Gastroesophageal sphincter (tissue), 4 donors: ENCODE measurements at regions not wholly inside any gene's neighbourhood (a gene's known extent, or its start where the extent isn't known, plus 50 kb on each side); places are given as distances from the start of the nearest gene placed in this dataset.

Experiments used
- ATAC-seq: fragments of 150-250 bp; one replicate; pipeline ENCODE4 v1.9.1; 2016; ENCODE audit warnings: mild to moderate bottlenecking, moderate library complexity
- H3K27ac ChIP-seq, 4 donors: fragments of 200-600 bp; sonication (generic) in 3 of 4; 1 replicate in 3 of 4; 2 replicates in 1 of 4; pipeline ENCODE4 v1.5.1; 2016 to 2019
- H3K27me3 ChIP-seq: fragments of 200-600 bp; sonication (generic); one replicate; pipeline ENCODE4 v1.5.1; 2019
- H3K36me3 ChIP-seq, 2 donors: fragments of 200-600 bp; sonication (generic); one replicate each; pipeline ENCODE4 v1.5.1; 2019; ENCODE audit warnings: control low read depth in 1 of 2
- H3K4me1 ChIP-seq, 3 donors: fragments of 200-600 bp; sonication (generic); 1 replicate in 2 of 3; 2 replicates in 1 of 3; pipeline ENCODE4 v1.5.1; 2016 to 2019; ENCODE audit warnings: control low read depth in 2 of 3
- H3K4me3 ChIP-seq, 2 donors: fragments of 200-600 bp; sonication (generic); one replicate each; pipeline ENCODE4 v1.5.1; 2019; ENCODE audit warnings: mild to moderate bottlenecking in 1 of 2, moderate library complexity in 1 of 2
- H3K9me3 ChIP-seq, 3 donors: fragments of 200-600 bp; sonication (generic); one replicate each; pipeline ENCODE4 v1.5.1; 2017 to 2019; ENCODE audit warnings: control low read depth in 2 of 3
- CTCF ChIP-seq, 4 experiments: fragments of 200-600 bp in 2 of 4; fragments of 450-650 bp in 2 of 4; sonication (generic) in 1 of 4; IDR thresholded peaks; one replicate each; pipeline ENCODE4 v1.5.1; 2017 to 2019; ENCODE audit warnings: antibody characterized with exemption in 4 of 4, mild to moderate bottlenecking in 2 of 4, moderate library complexity in 2 of 4
- EP300 ChIP-seq: sonication (generic); formaldehyde crosslinking; IDR thresholded peaks from one replicate; pipeline ENCODE4 v1.6.1; 2017; ENCODE audit warnings: antibody characterized with exemption, mild to moderate bottlenecking
- POLR2A ChIP-seq, 2 donors: fragments of 450-650 bp; IDR thresholded peaks; one replicate each; pipeline ENCODE4 v1.6.1; 2017; ENCODE audit warnings: antibody characterized with exemption in 2 of 2, mild to moderate bottlenecking in 2 of 2, moderate library complexity in 1 of 2
- POLR2AphosphoS5 ChIP-seq: sonication (generic); formaldehyde crosslinking; IDR thresholded peaks from one replicate; pipeline ENCODE4 v1.6.1; 2017; ENCODE audit warnings: antibody characterized with exemption
- WGBS, 2 donors: methylation state at CpG; one replicate each; pipeline ENCODE4 v1.1.5; 2018; ENCODE audit warnings: low coverage in 1 of 2; 5-methylcytosine and 5-hydroxymethylcytosine counted together

GRCh38 chr16:74064120-74064735 lies 232.4 kb upstream of the PSMD7 start:
- no peak for ATAC-seq
- Histone ChIP-seq H3K4me1 (no peaks in the 10 kb centered on the region), H3K9me3 (no peaks in the 10 kb centered on the region), H3K27me3 (peaks cover 7% of the 10 kb centered on the region), H3K27ac (no peak overlapping the region), H3K4me3 (no peak overlapping the region), H3K36me3 (no peaks in the 10 kb centered on the region)
- 35 to 45% methylated on average over 5 of the region's 5 CpGs for WGBS, 2 donors
- TF ChIP-seq POLR2A (IDR thresholded peaks at IDR 0.05) (no peak), EP300 (no peak), POLR2AphosphoS5 (no peak), CTCF (IDR thresholded peaks at IDR 0.05) (peak in 2 of 4 experiments; percentile 19 to 30)

- Histone ChIP-seq H3K27ac (no peak overlapping the region), H3K4me1 (no peaks in the 10 kb centered on the region)
Measured at GRCh38 chr16:74053826-74054225, 242.8 kb upstream of the PSMD7 start.

GRCh38 chr16:74053312-74053711 lies 243.3 kb upstream of the PSMD7 start:
- TF ChIP-seq CTCF (IDR thresholded peaks at IDR 0.05) (no peak), POLR2AphosphoS5 (no peak), EP300 (no peak), POLR2A (IDR thresholded peaks at IDR 0.05) (no peak)
- Histone ChIP-seq H3K27ac (no peak overlapping the region), H3K36me3 (no peaks in the 10 kb centered on the region), H3K9me3 (peaks cover 0 to 9% (median 0%) of the 10 kb centered on the region in 3 donors), H3K27me3 (peaks cover 8% of the 10 kb centered on the region), H3K4me3 (no peak overlapping the region), H3K4me1 (no peaks in the 10 kb centered on the region)
- 63 to 67% methylated on average over 1 of the region's 1 CpG for WGBS, 2 donors
- ATAC-seq, result no peak

More at GRCh38 chr16:74053826-74054225, 242.8 kb upstream of the PSMD7 start:
- no peak overlapping the region for H3K4me3 ChIP-seq
- H3K27me3 ChIP-seq, result peaks cover 5% of the 10 kb centered on the region
- ATAC-seq, result no peak
- TF ChIP-seq POLR2A (IDR thresholded peaks at IDR 0.05) (no peak), CTCF (IDR thresholded peaks at IDR 0.05) (no peak), EP300 (no peak), POLR2AphosphoS5 (no peak)
- H3K9me3 ChIP-seq, result peaks cover 0 to 9% (median 0%) of the 10 kb centered on the region in 3 donors
- H3K36me3 ChIP-seq, result no peaks in the 10 kb centered on the region
- 7 to 44% methylated on average over 4 of the region's 4 CpGs for WGBS, 2 donors

GRCh38 chr16:74052016-74052415 lies 244.6 kb upstream of the PSMD7 start:
- Histone ChIP-seq H3K36me3 (no peaks in the 10 kb centered on the region), H3K27ac (no peak overlapping the region), H3K4me3 (no peak overlapping the region), H3K9me3 (peaks cover 0 to 9% (median 0%) of the 10 kb centered on the region in 3 donors), H3K4me1 (no peaks in the 10 kb centered on the region), H3K27me3 (peaks cover 8% of the 10 kb centered on the region)
- TF ChIP-seq CTCF (IDR thresholded peaks at IDR 0.05), result no peak
- no peak for TF ChIP-seq EP300
- TF ChIP-seq POLR2A (IDR thresholded peaks at IDR 0.05), result no peak
- no peak for TF ChIP-seq POLR2AphosphoS5
- ATAC-seq, result no peak
- 77% methylated on average over 1 of the region's 1 CpG; no CpG with 5 or more reads in 1 of the 2 donors for WGBS, 2 donors

GRCh38 chr16:74049027-74049426 lies 247.6 kb upstream of the PSMD7 start:
- Histone ChIP-seq H3K4me1 (no peaks in the 10 kb centered on the region), H3K4me3 (no peak overlapping the region), H3K36me3 (no peaks in the 10 kb centered on the region), H3K9me3 (no peaks in the 10 kb centered on the region), H3K27ac (no peak overlapping the region), H3K27me3 (peaks cover 8% of the 10 kb centered on the region)
- TF ChIP-seq CTCF (IDR thresholded peaks at IDR 0.05) (no peak), EP300 (no peak), POLR2A (IDR thresholded peaks at IDR 0.05) (no peak), POLR2AphosphoS5 (no peak)
- 64 to 82% methylated on average over 3 to 4 of the region's 4 CpGs for WGBS, 2 donors
- ATAC-seq, result no peak
